Tibial nerve (tissue), 4 donors: ENCODE measurements at regions not wholly inside any gene's neighbourhood (a gene's known extent, or its start where the extent isn't known, plus 50 kb on each side); places are given as distances from the start of the nearest gene placed in this dataset.

Experiments
- DNase-seq, 2 donors: peaks; one replicate each; pipeline ENCODE4 v3.0.0-alpha.2; 2019; ENCODE audit warnings: low spot score in 2 of 2
- H3K27ac ChIP-seq, 4 donors: fragments of 200-600 bp; sonication (generic) in 3 of 4; one replicate each; pipeline ENCODE4 v1.5.1; 2017 to 2019; ENCODE audit warnings: mild to moderate bottlenecking in 1 of 4
- H3K27me3 ChIP-seq, 2 donors: fragments of 200-600 bp; sonication (generic) in 1 of 2; one replicate each; pipeline versions ENCODE4 v1.5.1 to v1.6.0; 2017 to 2019
- H3K36me3 ChIP-seq, 3 donors: fragments of 200-600 bp; sonication (generic); one replicate each; pipeline ENCODE4 v1.5.1; 2018 to 2019
- H3K4me1 ChIP-seq, 4 donors: fragments of 200-600 bp; sonication (generic) in 3 of 4; one replicate each; pipeline ENCODE4 v1.5.1; 2017 to 2019
- H3K4me3 ChIP-seq, 4 donors: fragments of 200-600 bp; sonication (generic) in 3 of 4; one replicate each; pipeline ENCODE4 v1.5.1; 2017 to 2019; ENCODE audit warnings: mild to moderate bottlenecking in 1 of 4, moderate library complexity in 1 of 4
- H3K9me3 ChIP-seq, 4 donors: fragments of 200-600 bp; sonication (generic) in 3 of 4; one replicate each; pipeline ENCODE4 v1.5.1; 2017 to 2019
- CTCF ChIP-seq, 5 experiments: fragments of 200-600 bp in 3 of 5; fragments of 450-650 bp in 2 of 5; sonication (generic) in 3 of 5; IDR thresholded peaks; one replicate each; pipeline ENCODE4 v1.5.1; 2016 to 2019; ENCODE audit warnings: antibody characterized with exemption in 5 of 5, mild to moderate bottlenecking in 3 of 5, moderate library complexity in 2 of 5
- EP300 ChIP-seq, 2 donors: sonication (generic); formaldehyde crosslinking; IDR thresholded peaks; one replicate each; pipeline ENCODE4 v1.6.1; 2017; ENCODE audit warnings: antibody characterized with exemption in 2 of 2, mild to moderate bottlenecking in 1 of 2
- POLR2A ChIP-seq, 2 donors: fragments of 450-650 bp; IDR thresholded peaks; one replicate each; pipeline ENCODE4 v1.6.1; 2017; ENCODE audit warnings: antibody characterized with exemption in 2 of 2, mild to moderate bottlenecking in 2 of 2, moderate library complexity in 2 of 2
- WGBS, 2 donors: methylation state at CpG; one replicate each; pipeline ENCODE4 v1.1.5; 2018; 5-methylcytosine and 5-hydroxymethylcytosine counted together

- Histone ChIP-seq H3K27ac (no peak overlapping the region), H3K27me3 (no peaks in the 10 kb centered on the region), H3K36me3 (no peaks in the 10 kb centered on the region), H3K4me1 (no peaks in the 10 kb centered on the region), H3K9me3 (peaks cover 0 to 34% (median 4%) of the 10 kb centered on the region in 4 donors), H3K4me3 (no peak overlapping the region)
- DNase-seq, result no peak
- TF ChIP-seq CTCF (IDR thresholded peaks at IDR 0.05) (no peak), POLR2A (IDR thresholded peaks at IDR 0.05) (no peak), EP300 (IDR thresholded peaks at IDR 0.05) (no peak)
These were observed 311.9 kb upstream of the EPHA3 start for GRCh38 chr3:88795503-88795902.

GRCh38 chr3:88807491-88808105 lies 299.8 kb upstream of the EPHA3 start:
- TF ChIP-seq EP300 (IDR thresholded peaks at IDR 0.05) (no peak), CTCF (IDR thresholded peaks at IDR 0.05) (no peak), POLR2A (IDR thresholded peaks at IDR 0.05) (no peak)
- no peaks in the 10 kb centered on the region for H3K9me3 ChIP-seq
- no peak overlapping the region for H3K4me3 ChIP-seq
- no peak overlapping the region for H3K27ac ChIP-seq
- WGBS, 2 donors, result 44 to 49% methylated on average over 3 of the region's 3 CpGs
- H3K36me3 ChIP-seq, result no peaks in the 10 kb centered on the region
- H3K4me1 ChIP-seq, result no peaks in the 10 kb centered on the region
- H3K27me3 ChIP-seq, result no peaks in the 10 kb centered on the region
- DNase-seq, result no peak

GRCh38 chr3:88809993-88810392 lies 297.4 kb upstream of the EPHA3 start:
- Histone ChIP-seq H3K4me3 (no peak overlapping the region), H3K4me1 (no peaks in the 10 kb centered on the region), H3K9me3 (no peaks in the 10 kb centered on the region), H3K27ac (no peak overlapping the region), H3K36me3 (no peaks in the 10 kb centered on the region), H3K27me3 (no peaks in the 10 kb centered on the region)
- no peak for DNase-seq
- WGBS, 2 donors, result 10 to 30% methylated on average over 2 of the region's 2 CpGs
- TF ChIP-seq EP300 (IDR thresholded peaks at IDR 0.05) (no peak), CTCF (IDR thresholded peaks at IDR 0.05) (no peak), POLR2A (IDR thresholded peaks at IDR 0.05) (no peak)

GRCh38 chr3:88810455-88810854 lies 297.0 kb upstream of the EPHA3 start:
- Histone ChIP-seq H3K27me3 (no peaks in the 10 kb centered on the region), H3K27ac (no peak overlapping the region), H3K4me3 (no peak overlapping the region), H3K9me3 (no peaks in the 10 kb centered on the region), H3K36me3 (no peaks in the 10 kb centered on the region), H3K4me1 (no peaks in the 10 kb centered on the region)
- TF ChIP-seq POLR2A (IDR thresholded peaks at IDR 0.05), result no peak
- no peak for TF ChIP-seq EP300 (IDR thresholded peaks at IDR 0.05)
- TF ChIP-seq CTCF (IDR thresholded peaks at IDR 0.05), result no peak
- DNase-seq, result no peak
- 38 to 39% methylated on average over 4 of the region's 4 CpGs for WGBS, 2 donors

GRCh38 chr3:88811096-88811495 lies 296.3 kb upstream of the EPHA3 start:
- Histone ChIP-seq H3K27me3 (no peaks in the 10 kb centered on the region), H3K27ac (no peak overlapping the region), H3K4me1 (no peaks in the 10 kb centered on the region), H3K9me3 (no peaks in the 10 kb centered on the region), H3K36me3 (no peaks in the 10 kb centered on the region), H3K4me3 (no peak overlapping the region)
- DNase-seq, result no peak
- WGBS, 2 donors, result 91 to 92% methylated on average over 3 of the region's 3 CpGs
- TF ChIP-seq EP300 (IDR thresholded peaks at IDR 0.05) (no peak), CTCF (IDR thresholded peaks at IDR 0.05) (no peak), POLR2A (IDR thresholded peaks at IDR 0.05) (no peak)
